Vagina (tissue), 2 donors: ENCODE measurements at regions not wholly inside any gene's neighbourhood (a gene's known extent, or its start where the extent isn't known, plus 50 kb on each side); places are given as distances from the start of the nearest gene placed in this dataset.

Experiments
- CTCF ChIP-seq, 3 experiments: fragments of 450-650 bp in 2 of 3; fragments of 200-600 bp in 1 of 3; sonication (generic) in 1 of 3; IDR thresholded peaks; one replicate each; pipeline ENCODE4 v1.5.1; 2017 to 2019; ENCODE audit warnings: antibody characterized with exemption in 3 of 3, mild to moderate bottlenecking in 2 of 3, moderate library complexity in 2 of 3
- POLR2A ChIP-seq, 2 donors: fragments of 450-650 bp; IDR thresholded peaks; one replicate each; pipeline ENCODE4 v1.6.1; 2017; ENCODE audit warnings: antibody characterized with exemption in 2 of 2, mild to moderate bottlenecking in 2 of 2, moderate library complexity in 2 of 2

GRCh38 chr6:111971181-111971841 is 82.6 kb upstream of the CCN6 start:
- TF ChIP-seq CTCF (IDR thresholded peaks at IDR 0.05) (no peak), POLR2A (IDR thresholded peaks at IDR 0.05) (no peak)
